ENCODE measurements at regions not wholly inside any gene's neighbourhood (a gene's known extent, or its start where the extent isn't known, plus 50 kb on each side); places are given as distances from the start of the nearest gene placed in this dataset.
A peak's percentile ranks its signal among the peaks of the same experiment; 100 is the strongest.
"Not testable (repeated sequence)": the region's sequence is repeated elsewhere in the genome, so short reads cannot be mapped to it uniquely, and the experiment has no call there.

DNA sequence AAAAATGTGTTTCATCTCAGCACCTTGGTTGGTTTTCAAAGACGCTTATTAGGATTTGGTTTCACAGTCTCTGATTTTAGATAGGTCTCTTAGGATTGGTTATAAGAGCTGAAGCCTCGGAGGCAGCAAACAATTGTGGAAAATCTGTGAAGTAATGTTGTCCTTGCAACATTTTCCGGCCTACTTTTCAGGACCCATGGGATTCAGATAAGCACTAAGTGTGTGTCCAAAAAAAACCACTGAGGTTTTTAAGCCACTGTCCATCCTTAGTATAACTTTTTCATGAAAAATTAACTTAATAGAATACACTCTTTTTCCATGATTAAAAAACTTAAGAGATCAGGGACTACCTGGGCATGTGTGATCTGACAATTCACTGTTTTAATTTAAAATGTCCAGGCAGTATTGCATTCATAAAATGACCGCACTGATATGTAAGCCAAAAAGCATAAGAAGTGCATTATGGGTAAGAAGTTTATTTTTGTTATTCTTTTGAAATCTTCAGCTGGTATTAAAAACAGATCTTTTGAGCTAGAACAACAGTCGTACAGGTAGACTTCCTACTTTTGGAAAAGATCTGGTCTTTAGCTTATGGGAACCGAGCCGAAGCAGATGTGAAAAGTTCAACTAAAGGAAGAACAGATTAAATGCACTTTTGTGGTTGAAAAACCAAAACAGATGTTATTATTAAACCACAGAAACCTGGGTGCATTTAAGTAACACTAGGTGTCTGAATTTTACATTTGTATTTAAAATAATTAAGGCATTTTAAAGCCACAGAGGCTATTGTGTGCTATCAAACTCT lies 479.4 kb upstream of the ZEB2 start:
- no peak for DNase-seq (ENCODE audit: low spot score)

DNA sequence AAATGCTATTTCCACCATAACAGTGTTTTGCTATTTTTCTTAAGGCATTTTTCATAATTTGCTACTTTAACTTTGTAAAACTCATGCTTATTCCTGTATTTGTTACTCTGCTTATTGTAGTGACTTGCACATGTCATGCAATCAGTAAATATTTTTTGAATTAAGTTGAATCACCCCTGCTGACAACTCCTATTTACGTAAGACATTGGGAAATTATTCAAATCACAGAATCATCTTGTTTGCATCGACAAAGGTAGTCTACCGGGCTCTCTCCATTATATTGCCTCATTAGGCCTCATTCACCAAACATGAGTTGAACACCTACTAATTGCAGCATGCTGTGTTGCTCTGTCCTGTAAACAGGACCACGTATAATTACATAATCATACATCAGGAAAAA lies 478.5 kb upstream of the ZEB2 start:
- DNase-seq (ENCODE audit: low spot score): no peak

DNA sequence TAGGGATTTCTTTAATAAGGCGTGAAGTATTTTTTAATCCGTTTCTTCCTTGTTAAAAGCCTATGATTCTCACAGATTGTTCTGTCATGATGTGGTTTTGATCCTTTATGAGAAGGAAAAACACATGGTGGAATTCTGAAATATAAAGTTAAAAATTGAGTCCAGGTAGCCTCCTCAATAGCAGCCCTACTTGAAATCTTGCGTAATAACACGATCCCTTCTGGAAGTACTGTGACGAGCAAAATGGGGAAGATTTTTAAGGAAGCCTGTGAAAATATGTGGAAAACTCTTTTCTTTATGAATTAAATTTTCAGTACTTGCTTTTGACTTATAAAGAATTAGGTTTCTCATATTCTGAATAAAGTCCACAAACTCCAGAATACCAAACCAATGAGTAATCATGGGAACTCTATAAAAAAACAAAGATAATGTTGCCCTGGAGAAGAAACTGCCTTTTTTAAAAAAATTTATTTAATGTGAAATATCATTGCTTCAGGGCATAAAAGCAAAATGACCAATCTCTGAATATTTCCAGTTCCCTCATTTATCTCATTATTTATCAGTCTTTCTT lies 476.4 kb upstream of the ZEB2 start:
- DNase-seq (ENCODE audit: low spot score): peak; percentile 46

DNA sequence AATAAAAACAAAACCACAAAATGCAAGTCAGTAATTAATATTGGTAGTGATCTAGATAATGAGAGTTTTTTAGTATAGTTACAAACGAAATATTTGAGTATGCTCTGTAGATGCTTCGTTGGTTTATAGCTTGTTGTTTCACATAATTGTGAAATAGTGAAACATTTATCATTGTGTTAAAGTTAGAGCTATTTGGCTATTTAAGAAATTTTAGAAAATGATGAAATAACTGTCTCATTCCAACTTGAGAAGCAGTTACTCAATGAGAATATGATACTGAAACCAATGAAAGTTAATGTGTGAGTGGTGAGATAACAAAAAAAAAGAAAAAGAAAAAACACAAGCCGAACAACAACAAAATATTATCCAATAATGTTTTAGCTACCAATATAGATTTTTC lies 475.6 kb upstream of the ZEB2 start:
- DNase-seq (ENCODE audit: low spot score): no peak

DNA sequence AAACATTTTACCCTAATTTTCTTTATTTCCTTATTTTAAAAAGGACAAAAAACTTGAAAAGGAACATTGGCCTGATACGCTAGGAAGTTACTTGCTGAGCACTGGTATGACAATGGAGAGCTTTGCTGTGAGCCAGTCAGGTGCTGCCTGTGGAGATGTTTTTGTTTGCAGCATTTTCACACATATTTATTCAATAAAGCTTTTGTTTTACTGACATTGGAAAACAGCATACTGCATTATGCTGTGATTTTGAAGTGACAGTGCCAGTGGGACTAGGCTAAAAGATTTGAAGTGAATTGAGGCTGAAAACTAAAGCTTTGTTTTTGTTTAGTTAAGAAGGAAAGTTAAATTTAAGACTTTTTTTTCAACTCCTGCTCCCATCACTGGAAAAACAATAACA lies 470.7 kb upstream of the ZEB2 start:
- DNase-seq (ENCODE audit: low spot score): no peak

DNA sequence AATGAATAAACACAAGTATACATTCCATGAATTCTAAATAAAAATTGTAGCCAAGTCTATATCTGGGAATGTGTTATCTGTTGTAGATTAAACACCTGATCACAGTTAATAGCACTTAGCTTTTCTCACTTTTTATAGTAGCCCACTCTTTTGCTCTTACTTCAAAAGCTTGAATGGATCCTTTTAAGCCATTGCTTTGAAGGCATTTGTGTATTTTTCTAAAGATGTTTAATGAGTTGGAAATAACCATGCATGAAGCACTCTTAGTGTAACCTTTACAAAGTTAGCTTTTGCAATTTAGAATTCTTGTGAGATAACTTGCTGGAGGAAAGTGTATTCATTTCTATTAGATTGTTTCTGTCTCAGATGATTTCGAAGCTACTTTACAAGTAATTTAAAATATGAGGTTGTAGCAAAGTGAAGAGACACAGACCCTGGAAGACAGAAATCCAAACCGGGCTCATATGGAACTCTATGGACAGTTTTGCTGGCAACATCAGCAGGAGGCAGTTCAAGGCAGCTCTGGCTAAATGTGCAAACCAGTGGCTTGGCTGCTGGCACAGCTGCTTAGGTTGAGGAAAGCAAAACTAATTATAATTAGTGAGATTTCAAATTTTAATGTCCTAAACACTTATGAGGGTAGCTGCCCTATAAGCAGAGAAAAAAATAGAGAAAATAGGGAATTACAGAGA lies 469.8 kb upstream of the ZEB2 start:
- DNase-seq (ENCODE audit: low spot score): no peak

DNA sequence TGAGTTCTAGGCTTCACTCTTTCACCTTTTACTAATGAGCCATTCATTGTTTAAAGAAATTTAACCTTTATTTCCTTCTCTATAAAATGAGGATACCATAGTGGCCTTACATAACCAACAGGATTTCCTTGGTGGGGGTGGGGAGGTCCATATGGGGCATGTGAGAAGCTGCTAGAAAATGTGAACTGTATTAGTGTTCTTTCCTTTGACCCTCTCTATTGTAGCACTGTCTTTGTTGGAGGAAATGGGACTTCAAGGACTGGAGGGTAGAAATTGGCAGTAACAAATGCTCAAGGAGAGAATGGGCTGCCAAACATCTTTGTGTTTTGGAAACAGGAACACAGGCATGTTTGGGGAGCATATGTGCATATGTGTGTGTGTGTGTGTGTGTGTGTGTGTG lies 468.7 kb upstream of the ZEB2 start:
- DNase-seq (ENCODE audit: low spot score): no peak

DNA sequence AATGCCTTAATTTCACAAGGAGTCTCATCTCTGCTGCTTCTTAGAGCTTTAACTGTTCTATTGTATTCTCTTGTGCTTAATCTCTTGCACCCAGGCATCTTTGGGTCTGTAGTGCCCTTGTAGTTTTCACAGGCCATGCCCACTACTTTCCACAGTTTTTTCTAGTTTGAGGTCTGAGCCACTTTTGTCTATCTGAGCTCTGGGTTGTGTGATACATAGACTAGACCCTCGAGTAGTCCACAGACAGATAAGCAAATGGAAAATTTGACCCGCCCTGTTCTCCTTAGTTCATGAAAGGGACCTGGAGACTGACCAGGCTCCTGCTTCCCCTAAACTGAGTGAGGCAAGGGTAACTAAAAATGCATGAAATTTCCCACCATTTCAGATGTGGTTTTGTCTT lies 466.8 kb upstream of the ZEB2 start:
- no peak for DNase-seq (ENCODE audit: low spot score)

DNA sequence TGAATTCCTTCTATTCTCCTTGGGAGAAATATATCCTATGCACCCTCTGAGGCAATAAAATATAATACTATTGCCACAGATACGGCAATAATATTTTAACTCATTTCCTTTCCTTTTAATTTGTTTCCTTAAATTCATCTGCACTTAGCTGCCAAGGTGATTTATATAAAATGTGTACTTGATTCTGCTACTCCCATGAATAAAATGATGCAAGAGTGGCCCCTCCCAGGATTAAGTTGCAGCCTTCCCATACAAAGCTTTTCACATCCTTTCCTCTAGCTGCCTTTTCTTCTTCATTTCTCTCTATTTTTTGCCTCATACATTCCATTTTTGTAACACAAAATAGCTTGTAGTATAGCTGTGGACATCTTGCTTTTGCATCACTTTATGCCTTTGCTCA lies 464.1 kb upstream of the ZEB2 start:
- DNase-seq (ENCODE audit: low spot score): no peak

DNA sequence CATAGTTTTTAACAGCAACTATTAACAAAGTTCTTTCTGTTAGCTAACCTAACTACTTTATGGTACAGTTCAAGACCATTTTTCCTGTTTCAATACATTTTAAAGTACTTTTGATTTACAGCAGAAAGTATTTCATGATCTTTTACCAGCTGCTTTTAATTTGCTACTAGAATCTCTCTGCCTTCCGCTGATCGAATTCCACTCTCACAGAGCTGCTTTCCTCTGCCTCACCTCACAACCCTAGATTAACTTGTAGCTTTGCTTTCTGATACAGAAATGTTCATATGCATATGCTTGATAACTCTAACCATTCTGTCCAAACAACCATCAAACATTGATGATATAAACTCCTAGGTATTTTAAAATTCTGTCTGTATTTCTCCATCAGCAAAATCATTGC lies 463.2 kb upstream of the ZEB2 start:
- no peak for DNase-seq (ENCODE audit: low spot score)

DNA sequence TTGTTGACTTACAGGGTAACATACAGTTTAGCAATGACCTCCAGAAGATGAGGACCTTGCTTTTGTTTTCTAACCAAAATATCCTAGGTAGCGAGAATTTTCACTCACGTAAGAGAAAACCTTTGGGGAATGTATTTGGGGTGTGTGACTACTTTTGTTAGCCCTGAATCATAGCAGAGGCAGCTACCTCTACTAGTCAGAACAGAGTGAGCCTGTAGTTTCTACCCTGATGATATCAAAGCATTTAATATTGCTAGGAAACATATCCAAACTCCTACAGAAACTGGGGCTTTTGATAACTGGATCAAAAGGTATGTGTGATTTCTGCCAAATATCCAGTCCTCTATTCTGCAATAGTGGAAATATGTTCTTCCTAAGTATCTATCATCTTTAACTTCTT lies 462.6 kb upstream of the ZEB2 start:
- no peak for DNase-seq (ENCODE audit: low spot score)

DNA sequence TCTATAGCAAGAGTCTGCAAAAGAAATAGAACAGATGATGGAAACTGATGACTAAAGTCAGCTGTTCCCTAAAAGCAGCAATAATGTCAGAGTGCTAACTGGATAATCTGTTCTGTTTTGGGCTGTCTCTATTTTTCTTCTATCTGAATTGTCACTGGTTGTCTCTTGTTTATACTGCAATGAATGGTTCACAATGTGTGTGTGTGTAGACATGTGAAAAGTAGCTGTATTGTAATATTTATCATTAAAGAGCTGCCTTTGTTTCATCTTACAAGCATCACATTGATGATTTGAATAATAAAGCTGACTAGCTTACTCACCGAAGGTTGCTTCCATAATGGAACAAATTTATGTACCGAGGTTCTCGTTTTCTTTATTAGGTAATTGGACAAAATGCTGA lies 456.0 kb upstream of the ZEB2 start:
- no peak for DNase-seq (ENCODE audit: low spot score)

DNA sequence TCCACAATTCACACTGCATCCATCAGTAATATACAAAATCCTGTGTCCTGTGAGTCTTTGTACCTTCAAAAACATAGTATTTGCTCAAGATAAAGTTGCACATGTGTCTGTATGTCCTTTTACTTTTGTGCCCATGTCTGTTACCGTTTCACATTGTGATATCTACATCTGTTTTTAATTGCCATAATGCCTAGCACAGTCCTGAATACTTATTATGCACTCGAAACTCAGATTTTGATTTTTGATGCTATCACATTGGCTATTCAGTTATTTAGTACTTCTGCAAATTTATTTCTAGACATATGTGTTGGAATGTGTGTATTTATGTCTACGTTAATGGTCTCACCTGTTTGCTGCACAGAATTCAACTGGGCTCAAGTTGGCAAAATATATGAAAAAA lies 452.8 kb upstream of the ZEB2 start:
- no peak for DNase-seq (ENCODE audit: low spot score)

DNA sequence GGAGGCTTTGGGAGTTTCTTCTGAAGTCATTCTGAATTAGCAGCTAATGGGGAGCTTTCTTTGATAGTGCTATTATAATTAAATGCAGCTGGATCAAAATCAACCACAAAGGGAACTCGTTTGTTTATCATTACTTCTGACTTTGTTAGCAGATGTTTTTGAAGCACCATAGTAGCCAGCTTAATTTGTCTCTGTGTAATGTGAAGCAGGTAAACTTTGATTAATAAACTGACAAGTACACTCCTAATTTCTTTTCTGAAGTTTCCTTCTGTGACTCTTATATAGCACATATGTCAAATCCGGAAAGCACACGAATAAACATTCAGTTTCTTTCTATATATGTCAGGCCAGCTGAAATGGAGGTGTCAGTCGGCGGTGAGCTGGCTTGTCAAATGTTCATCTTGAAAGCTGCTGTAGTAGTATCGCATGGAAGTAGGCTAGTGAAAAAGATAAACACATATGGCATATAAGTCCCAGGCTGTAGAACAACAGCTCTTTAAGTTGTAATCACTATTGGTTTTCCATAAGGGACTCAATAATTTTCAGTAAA lies 451.9 kb upstream of the ZEB2 start:
- no peak for DNase-seq (ENCODE audit: low spot score)

DNA sequence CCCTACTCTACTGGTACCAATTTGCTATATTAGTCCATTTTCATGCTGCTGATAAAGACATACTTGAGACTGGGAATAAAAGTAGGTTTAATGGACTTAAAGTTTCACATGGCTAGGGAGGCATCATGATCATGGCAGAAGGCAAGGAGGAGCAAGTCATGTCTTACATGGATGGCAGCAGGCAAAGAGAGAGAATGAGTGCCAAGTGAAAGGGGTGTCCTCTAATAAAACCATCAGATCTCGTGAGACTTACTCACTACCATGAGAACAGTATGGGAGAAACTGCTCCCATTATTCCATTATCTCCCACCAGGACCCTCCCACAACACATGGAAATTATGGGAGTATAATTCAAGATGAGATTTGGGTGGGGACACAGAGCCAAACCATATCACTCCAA lies 450.5 kb upstream of the ZEB2 start:
- DNase-seq (ENCODE audit: low spot score): not testable (repeated sequence)

DNA sequence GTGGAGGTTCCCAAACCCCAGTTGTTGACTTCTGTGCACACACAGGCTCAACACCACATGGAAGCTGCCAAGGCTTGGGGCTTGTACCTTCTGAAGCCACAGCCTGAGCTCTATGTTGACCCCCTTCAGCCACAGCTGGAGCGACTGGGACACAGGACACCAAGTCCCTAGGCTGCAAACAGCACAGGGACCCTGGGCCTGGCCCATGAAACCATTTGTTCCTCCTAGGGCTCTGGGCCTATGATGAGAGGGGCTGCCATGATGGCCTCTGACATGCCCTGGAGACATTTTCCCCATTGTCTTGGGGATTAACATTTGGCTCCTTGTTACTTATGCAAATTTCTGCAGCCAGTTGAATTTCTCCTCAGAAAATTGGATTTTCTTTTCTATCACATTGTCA lies 449.6 kb upstream of the ZEB2 start:
- DNase-seq (ENCODE audit: low spot score): not testable (repeated sequence)

DNA sequence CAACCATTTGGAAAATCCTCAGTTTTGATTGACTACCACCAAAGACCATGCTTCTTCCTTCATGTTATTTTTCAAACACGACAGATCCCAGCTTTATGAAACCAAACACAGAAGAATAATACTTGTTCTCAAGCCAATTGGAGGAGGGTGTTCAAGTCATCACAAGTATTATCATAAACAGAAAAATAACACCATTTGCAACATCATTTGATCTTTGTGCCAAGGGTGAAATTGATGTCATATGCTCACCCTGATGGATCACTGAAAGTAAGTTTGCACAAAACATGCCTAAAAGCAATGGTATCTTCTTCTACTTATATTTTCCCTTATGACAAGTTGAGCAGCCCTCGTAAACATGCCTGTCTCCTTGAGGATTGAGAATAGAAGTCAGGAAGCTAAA lies 448.0 kb upstream of the ZEB2 start:
- DNase-seq (ENCODE audit: low spot score): no peak

DNA sequence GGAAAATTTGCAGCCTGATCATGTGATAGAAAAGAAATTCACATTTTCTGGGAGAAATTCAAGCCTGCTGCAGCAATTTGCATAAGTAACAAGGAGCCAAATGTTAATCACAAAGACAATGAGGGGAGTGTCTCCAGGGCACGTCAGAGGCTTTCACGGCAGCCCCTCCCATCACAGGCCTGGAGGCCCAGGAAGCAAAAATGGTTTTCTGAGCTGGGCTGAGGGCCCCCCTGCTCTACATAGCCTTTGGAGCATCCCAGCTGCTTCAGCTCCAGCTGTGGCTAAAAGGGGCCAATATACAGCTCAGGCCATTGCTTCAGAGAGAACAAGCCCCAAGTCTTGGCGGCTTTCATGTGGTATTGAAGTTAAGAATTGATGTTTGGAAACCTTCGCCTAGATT lies 445.3 kb upstream of the ZEB2 start:
- no peak for DNase-seq (ENCODE audit: low spot score)

DNA sequence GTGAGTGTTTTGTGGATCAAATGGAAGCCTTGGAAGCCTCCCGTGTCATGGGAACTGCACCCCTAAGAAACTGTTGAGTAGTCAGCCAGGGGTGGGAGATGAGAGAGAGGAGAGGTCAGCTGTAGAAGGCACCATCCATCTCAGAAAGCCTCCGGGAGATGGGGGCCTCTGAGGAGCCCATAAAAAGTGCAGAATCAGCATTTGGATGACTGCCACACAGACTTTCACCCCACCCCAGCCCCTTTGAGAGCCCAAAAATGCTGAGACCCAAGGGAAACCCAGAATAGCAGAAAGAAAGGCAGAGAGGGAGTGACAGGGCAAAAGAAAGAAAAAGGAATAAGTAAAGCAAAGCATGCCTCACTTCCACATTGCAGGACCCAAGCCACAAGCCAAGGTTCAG lies 443.1 kb upstream of the ZEB2 start:
- DNase-seq (ENCODE audit: low spot score): no peak

DNA sequence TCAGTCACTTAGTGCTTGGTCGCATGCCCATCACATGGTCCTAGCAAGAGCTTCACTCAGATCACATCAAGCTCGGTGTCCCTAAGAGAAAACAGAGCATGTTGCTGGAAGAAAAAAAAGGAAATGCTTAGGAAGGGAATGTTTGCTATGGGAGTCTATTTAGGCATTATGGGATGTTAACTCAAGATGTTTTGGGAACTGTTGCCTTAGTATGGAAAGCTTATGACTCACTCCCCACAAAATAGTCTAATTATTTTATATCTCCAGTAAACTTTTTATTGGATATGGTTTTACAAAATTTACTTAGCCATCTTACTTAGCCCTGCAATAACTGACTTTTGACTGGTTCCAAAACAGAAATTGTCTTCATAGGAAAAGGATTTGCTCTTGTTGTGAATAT lies 439.5 kb upstream of the ZEB2 start:
- DNase-seq (ENCODE audit: low spot score): peak; percentile 28

DNA sequence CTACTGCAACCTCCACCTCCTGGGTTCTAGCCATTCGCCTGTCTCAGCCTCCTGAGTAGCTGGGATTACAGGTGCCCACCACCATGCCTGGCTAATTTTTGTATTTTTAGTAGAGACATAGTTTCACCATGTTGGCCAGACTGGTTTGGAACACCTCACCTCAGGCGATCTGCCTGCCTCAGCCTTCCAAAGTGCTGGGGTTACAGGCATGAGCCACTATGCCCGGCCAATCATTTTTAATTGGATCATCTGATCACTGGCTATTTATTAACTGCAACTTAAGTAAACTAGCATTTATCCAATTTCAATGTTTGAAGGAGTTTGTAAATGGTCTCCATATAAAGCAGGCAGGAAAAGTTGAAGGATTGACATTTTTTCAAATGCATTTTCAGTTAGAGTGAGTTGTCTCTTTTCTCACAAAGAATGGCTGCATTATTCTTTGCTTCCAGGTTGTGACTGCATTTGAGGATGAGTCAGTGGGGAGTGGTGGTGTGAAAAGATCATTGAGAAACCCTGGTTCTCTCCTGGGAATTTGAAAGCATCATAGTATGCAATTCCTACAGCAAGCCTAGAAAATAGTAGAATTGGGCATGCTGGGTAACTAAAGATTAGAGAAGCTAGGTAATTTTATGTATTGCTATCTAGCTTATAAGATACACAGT lies 431.1 kb upstream of the ZEB2 start:
- DNase-seq (ENCODE audit: low spot score): peak; percentile 84

DNA sequence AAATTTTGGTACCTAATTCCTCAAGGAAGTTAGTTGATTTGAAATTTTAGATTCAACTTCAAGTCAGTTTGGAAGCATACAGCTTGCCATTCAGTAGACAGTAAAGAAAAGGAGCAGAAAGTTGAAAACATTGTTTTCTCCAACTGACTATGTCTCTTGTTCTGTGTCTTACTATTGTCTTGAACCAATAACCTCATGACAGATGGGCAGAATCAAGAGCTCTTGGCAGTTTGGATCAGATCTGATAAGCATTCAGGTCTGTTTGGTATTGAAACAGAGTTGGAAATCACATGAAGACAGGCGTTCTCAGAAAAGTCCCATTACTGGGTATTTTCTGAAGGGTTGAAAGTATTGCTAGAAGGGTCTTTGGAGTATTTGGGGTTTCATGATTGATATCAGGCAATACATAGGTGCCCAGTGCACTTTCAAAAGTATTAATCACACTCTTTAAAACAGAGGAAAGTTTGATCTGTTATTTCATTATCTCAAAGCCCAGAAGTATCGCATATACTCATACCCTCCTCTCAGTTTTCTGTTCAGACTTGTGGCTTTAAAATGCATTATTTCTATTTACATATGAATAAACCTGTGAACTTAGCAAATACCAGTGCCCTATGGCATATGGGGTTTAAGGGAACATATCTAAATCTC lies 428.4 kb upstream of the ZEB2 start:
- DNase-seq (ENCODE audit: low spot score): no peak
